MCF 10A (cell line): ENCODE measurements at regions not wholly inside any gene's neighbourhood (a gene's known extent, or its start where the extent isn't known, plus 50 kb on each side); places are given as distances from the start of the nearest gene placed in this dataset.

Experiments
- BruUV-seq: library from RNA; stranded (reverse); fragments of 400-500 nt; replicated peaks from 2 replicates; lab custom pipeline; 2021; lab: Mats Ljungman, UMichigan
- CTCF ChIA-PET: fragments of 300-600 bp; sonication (Branson Sonifier 250); formaldehyde crosslinking; extraction: SDS; loops from one replicate; lab custom pipeline; 2021; ENCODE audit warnings: antibody characterized with exemption, inconsistent platforms; lab: Yijun Ruan, JAX
- POLR2A ChIA-PET: fragments of 300-600, 350-650 bp; sonication (Branson Sonifier 250); formaldehyde crosslinking; extraction: SDS; loops from one replicate; lab custom pipeline; 2020; ENCODE audit warnings: antibody characterized with exemption, inconsistent platforms; lab: Yijun Ruan, JAX
- DNase-seq: peaks from one replicate; pipeline ENCODE4 v3.0.0-alpha.2; 2018; ENCODE audit not compliant: unreplicated experiment
- H3K27ac Mint-ChIP-seq: one replicate; pipeline ENCODE4 v1.8.0; 2022; ENCODE audit warnings: mild to moderate bottlenecking, low read depth, mixed read lengths; ENCODE audit not compliant: unreplicated experiment
- H3K27me3 Mint-ChIP-seq: one replicate; pipeline ENCODE4 v1.8.0; 2022; ENCODE audit warnings: mixed read lengths; ENCODE audit not compliant: insufficient read depth, unreplicated experiment
- H3K36me3 Mint-ChIP-seq: one replicate; pipeline ENCODE4 v1.8.0; 2022; ENCODE audit warnings: mild to moderate bottlenecking, moderate library complexity, mixed read lengths; ENCODE audit not compliant: insufficient read depth, unreplicated experiment
- H3K4me1 Mint-ChIP-seq: one replicate; pipeline ENCODE4 v1.8.0; 2022; ENCODE audit warnings: mixed read lengths; ENCODE audit not compliant: insufficient read depth, unreplicated experiment
- H3K4me3 Mint-ChIP-seq: one replicate; pipeline ENCODE4 v1.8.0; 2022; ENCODE audit warnings: mild to moderate bottlenecking, moderate library complexity, mixed read lengths; ENCODE audit not compliant: unreplicated experiment
- H3K9me3 Mint-ChIP-seq: one replicate; pipeline ENCODE4 v1.8.0; 2022; ENCODE audit warnings: mixed read lengths; ENCODE audit not compliant: unreplicated experiment
- intact Hi-C: fragments of 100-400 bp; cut with micrococcal nuclease; formaldehyde crosslinking; loops from 2 replicates; pipeline ENCODE4 v1.14.1; 2022
- TF ChIP-seq, protein P1 (sequence below): fragments of 200-600 bp; IDR thresholded peaks from one replicate; pipeline ENCODE4 v1.8.0; 2022; ENCODE audit warnings: antibody characterized with exemption, mild to moderate bottlenecking; ENCODE audit not compliant: unreplicated experiment

DNA sequence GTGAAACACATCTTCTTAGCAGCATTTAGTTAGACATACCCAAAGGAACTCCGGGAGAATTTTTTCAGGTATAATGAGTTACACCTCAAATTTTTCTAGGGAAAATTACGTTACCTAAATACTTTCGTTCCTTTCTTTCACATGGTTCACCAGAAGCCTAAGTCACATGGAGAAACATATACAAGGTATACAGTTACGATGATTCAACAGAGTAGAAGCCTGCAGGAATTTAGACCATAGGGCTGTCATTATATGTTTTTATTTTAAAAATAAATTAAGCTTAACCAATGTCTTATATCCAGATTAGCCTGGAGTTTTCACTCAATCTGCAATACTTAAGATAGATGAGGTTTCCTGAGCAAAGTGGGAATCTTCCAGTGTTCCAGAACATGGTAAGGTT, 549.5 kb upstream of the JARID2 start:
- TF ChIP-seq, protein P1, sequence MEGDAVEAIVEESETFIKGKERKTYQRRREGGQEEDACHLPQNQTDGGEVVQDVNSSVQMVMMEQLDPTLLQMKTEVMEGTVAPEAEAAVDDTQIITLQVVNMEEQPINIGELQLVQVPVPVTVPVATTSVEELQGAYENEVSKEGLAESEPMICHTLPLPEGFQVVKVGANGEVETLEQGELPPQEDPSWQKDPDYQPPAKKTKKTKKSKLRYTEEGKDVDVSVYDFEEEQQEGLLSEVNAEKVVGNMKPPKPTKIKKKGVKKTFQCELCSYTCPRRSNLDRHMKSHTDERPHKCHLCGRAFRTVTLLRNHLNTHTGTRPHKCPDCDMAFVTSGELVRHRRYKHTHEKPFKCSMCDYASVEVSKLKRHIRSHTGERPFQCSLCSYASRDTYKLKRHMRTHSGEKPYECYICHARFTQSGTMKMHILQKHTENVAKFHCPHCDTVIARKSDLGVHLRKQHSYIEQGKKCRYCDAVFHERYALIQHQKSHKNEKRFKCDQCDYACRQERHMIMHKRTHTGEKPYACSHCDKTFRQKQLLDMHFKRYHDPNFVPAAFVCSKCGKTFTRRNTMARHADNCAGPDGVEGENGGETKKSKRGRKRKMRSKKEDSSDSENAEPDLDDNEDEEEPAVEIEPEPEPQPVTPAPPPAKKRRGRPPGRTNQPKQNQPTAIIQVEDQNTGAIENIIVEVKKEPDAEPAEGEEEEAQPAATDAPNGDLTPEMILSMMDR: no peak
- Mint-ChIP-seq H3K4me1 (no peaks in the 10 kb centered on the region), H3K9me3 (peaks cover 6% of the 10 kb centered on the region), H3K27me3 (no peaks in the 10 kb centered on the region), H3K27ac (no peak overlapping the region), H3K36me3 (no peaks in the 10 kb centered on the region), H3K4me3 (no peak overlapping the region)
- ChIA-PET POLR2A (no interaction called here), CTCF (no interaction called here)
- intact Hi-C loops: no loop called here
- BruUV-seq: no TSS peak
- DNase-seq: no peak

DNA sequence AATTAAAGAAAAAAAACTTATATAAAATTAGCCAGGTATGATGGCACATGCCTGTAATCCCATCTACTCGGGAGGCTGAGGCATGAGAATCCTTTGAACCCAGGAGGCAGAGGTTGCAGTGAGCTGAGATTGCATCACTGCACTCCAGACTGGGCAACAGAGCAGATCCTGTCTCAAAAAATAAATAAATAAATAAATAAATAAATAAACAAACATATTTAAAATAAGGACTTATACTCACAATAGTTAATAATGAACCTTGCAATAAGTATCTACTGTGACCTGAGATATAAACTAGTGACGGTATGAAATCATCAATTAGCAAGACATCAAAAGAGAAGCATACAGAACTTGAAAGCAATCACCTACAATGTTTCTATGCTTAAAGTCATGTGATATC, 548.4 kb upstream of the JARID2 start:
- Mint-ChIP-seq H3K4me3 (no peak overlapping the region), H3K36me3 (no peaks in the 10 kb centered on the region), H3K9me3 (peaks cover 6% of the 10 kb centered on the region), H3K27me3 (no peaks in the 10 kb centered on the region), H3K4me1 (no peaks in the 10 kb centered on the region), H3K27ac (no peak overlapping the region)
- ChIA-PET POLR2A (no interaction called here), CTCF (interaction anchor here (0.6 to 1.5 kb wide), 3 partner anchors 116 to 253 kb away, joined by 3 to 4 read pairs (median 4); no protein-coding TSS in a partner anchor)
- BruUV-seq: no TSS peak
- intact Hi-C loops: no loop called here
- TF ChIP-seq, protein P1: no peak
- DNase-seq: no peak

DNA sequence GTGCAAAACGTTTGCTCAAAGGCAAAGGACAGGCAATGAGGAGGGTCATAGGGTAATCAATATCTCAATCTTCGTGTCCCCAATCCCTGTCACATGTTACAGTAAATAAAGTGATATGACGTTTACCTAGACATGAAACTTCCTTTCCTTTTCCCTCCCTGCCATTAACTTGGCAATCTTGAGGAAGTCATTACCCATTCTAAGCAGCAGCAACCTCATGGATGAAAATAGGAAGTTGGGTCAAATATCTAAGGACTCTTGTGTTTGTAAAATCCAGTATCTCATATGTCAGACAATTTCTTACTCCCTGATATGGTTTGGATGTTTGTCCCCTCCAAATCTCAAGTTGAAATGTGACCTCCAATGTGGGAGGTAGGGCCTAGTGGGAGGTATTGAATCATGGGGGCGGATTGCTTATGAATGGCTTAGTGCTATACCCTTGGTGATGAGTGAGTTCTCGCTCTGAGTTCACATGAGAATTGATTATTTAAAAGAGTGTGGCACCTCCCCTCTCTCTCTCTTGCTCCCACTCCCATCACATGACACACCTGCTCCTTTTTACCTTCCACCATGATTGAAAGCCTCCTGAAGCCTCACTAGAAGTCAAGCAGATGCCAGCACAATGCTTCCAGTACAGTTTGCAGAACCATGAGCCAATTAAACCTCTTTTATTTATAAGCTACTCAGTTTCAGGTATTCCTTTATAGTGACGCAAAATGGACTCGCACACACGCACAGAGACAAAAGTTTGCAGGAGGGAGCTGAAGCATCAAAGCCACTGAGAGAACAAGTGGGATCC, 545.9 kb upstream of the JARID2 start:
- TF ChIP-seq, protein P1: no peak
- no TSS peak for BruUV-seq
- intact Hi-C loops: no loop called here
- Mint-ChIP-seq H3K27me3 (no peaks in the 10 kb centered on the region), H3K36me3 (no peaks in the 10 kb centered on the region), H3K9me3 (peaks cover 6% of the 10 kb centered on the region), H3K27ac (no peak overlapping the region), H3K4me3 (no peak overlapping the region), H3K4me1 (no peaks in the 10 kb centered on the region)
- POLR2A ChIA-PET: interaction anchor here (0.6 to 1.1 kb wide), 3 partner anchors 8 to 223 kb away, joined by 3 to 6 read pairs (median 3); no protein-coding TSS in a partner anchor
- DNase-seq: no peak
- CTCF ChIA-PET: interaction anchor here (0.6 to 1.0 kb wide), 2 partner anchors 11 to 13 kb away, joined by 3 to 4 read pairs; no protein-coding TSS in a partner anchor

DNA sequence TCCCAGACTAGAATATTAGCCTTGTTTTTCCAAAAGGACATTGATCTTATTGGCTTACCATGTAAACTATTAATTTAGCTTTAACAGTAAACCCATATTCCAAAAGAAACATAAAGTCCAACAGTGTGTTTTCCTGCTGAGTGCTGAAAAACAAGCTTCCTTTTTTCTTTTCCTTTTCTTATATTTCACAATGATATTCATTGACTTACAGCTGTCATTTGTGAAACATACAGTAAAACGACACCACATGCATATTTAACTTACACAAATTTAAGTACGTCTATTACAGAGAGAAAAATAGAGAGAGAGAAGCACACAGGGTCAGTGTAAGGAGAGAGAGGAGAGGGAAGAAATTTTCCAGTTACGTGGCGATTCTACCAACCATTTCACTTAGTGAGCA, 543.9 kb upstream of the JARID2 start:
- no peak overlapping the region for H3K27ac Mint-ChIP-seq
- BruUV-seq: no TSS peak
- ChIA-PET CTCF (interaction anchor here (1.3 kb wide), 1 partner anchor 12 kb away, joined by 4 read pairs; no protein-coding TSS in a partner anchor), POLR2A (no interaction called here)
- H3K9me3 Mint-ChIP-seq: peaks cover 6% of the 10 kb centered on the region
- intact Hi-C loops: no loop called here
- no peaks in the 10 kb centered on the region for H3K27me3 Mint-ChIP-seq
- no peak overlapping the region for H3K4me3 Mint-ChIP-seq
- H3K36me3 Mint-ChIP-seq: no peaks in the 10 kb centered on the region
- TF ChIP-seq, protein P1: no peak
- peaks cover 9% of the 10 kb centered on the region for H3K4me1 Mint-ChIP-seq
- no peak for DNase-seq
